HTR-8/SVneo (cell line): ENCODE measurements at regions not wholly inside any gene's neighbourhood (a gene's known extent, or its start where the extent isn't known, plus 50 kb on each side); places are given as distances from the start of the nearest gene placed in this dataset.
"Not testable (repeated sequence)": the region's sequence is repeated elsewhere in the genome, so short reads cannot be mapped to it uniquely, and the experiment has no call there.

Source experiments
- DNase-seq: peaks from one replicate; pipeline ENCODE4 v3.0.0; 2011; ENCODE audit warnings: low spot score, mixed read lengths; ENCODE audit not compliant: insufficient read length
- FAIRE-seq: peaks from 2 replicates; lab custom pipeline; 2011; peaks lifted over from hg19 to GRCh38; lab: Jason Lieb, UNC

DNA sequence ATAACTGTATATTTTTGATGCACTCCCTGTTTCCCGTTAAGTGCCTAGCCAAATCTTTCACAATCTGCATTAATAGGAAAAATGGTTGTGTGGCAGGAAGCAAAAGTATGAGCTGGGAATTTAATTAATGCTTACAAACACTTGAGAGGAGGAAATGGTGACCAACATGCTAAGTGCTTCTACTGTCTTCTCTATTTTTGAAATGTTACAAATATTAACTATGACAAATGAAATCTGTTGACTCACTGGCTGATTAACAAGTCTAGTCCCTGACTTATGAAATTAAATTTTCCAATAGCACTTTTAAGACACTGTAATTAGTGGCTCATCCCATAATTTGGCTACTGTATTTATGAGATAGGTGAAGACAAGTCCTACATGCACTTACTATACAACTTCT lies 446.9 kb upstream of the DPPA4 start:
- FAIRE-seq (no peak), DNase-seq (no peak)

DNA sequence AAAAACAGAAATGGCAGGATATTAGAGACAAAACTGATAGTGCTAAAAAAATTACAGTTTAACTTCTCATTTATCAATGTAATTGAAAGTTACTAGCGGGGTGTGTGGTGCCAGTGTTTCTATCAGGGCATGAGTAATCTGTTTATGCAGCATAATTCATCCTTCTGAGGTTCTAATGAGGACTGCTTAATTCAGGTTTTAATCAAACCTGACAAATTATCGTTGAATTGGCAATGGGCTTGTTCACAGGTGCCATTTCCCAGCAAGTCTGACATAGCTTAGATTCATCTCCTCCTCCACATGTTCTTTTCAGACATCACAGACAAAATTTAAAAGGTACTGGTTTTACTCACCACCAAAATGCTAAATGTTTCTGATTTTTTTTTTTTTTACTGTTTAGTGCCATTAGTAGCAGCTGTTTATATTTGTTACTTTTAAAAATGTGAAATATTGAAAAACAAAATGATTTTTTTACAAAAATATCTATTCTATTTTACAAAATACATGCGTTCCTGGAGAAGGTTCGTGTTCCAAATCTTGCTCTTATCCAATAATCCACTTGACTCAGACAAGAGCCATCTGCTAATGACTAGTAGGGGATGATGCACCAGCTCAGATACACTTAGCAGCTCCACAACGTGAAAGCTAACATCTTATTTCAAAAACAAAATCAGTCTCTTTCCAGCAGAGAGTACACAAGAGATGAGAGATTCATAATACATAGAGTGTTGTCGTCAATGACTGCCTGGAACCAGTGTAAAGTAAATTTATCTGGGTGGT lies 447.7 kb upstream of the DPPA4 start:
- DNase-seq (no peak), FAIRE-seq (no peak)

DNA sequence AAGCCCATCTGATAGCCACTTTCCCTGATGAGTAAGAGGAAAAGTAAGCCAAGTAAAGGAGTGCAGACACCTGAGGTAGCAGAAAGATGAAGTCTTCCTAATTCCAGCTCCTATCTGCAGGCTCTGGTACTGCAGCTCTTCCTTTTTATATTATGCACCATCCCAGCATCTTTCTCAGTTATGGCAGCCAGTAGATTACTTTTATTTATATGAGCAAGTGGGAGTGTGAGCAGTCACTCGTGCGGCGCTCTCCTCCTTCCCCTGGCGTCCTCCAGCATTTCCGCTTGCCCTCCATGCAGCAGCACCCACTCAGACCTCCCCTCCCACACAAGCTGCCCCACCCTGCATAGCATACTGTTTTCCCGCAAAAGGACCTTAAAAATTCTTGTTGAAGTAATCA lies 465.9 kb upstream of the DPPA4 start:
- FAIRE-seq (no peak), DNase-seq (no peak)

DNA sequence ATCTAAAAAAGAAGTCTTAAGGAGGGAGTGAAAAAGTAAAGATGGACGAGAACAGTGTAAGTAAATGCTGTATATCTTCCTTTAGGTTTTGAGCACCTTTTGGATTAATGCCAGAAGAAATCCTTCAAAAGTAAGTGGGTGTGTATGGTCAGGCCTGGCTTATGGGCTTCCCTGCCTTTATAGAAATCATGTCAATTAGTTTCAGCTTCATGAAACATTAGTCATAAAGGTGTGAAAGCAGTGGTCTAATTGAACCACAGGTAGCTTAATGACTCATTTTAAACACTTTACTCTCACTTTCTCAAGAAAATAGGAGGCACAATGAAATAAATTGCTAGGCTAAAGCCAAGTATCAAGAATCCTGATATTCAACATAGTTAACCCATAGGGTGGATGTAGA lies 467.4 kb upstream of the DPPA4 start:
- FAIRE-seq: no peak
- DNase-seq: no peak

DNA sequence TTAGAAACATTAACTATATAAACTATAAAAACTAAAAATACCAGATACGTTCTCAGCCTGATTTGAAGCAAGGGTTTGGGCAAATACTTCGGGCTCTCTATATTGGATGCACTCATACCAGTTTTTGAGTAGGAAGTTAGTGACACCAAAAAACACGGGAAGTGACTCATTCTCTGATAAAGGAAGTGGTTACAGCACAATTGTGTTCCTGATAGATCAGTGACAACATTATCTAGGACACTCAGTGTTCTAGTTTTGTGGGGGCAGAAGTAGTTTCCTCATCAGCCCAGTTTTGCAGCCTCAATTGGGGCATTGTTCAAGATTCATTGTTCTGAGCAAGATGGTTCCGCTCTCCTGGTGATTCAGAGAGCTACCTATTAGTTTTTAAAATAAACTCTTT lies 469.6 kb upstream of the DPPA4 start:
- DNase-seq (peak; percentile 38), FAIRE-seq (no peak)

DNA sequence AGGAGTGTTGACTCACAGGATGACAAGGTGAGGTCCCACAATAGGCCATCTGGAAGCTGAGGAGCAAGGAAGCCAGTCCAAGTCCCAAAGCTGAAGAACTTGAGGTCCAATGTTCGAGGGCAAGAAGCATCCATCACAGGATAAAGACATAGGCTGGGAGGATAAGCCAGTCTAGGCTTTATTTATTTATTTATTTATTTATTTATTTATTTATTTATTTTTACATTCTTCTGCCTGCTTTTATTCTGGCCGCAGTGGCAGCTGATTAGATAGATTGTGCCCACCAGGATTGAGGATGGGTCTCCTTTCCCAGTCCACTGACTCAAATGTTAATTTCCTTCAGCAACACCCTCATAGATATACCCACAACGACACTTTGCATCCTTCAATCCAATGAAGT lies 472.2 kb upstream of the DPPA4 start:
- FAIRE-seq (no peak), DNase-seq (no peak)

- DNase-seq: no peak
- no peak for FAIRE-seq
These were observed 480.7 kb upstream of the DPPA4 start for GRCh38 chr3:109818081-109818480.

GRCh38 chr3:109819734-109820133 lies 482.4 kb upstream of the DPPA4 start:
- no peak for DNase-seq
- FAIRE-seq: no peak

DNA sequence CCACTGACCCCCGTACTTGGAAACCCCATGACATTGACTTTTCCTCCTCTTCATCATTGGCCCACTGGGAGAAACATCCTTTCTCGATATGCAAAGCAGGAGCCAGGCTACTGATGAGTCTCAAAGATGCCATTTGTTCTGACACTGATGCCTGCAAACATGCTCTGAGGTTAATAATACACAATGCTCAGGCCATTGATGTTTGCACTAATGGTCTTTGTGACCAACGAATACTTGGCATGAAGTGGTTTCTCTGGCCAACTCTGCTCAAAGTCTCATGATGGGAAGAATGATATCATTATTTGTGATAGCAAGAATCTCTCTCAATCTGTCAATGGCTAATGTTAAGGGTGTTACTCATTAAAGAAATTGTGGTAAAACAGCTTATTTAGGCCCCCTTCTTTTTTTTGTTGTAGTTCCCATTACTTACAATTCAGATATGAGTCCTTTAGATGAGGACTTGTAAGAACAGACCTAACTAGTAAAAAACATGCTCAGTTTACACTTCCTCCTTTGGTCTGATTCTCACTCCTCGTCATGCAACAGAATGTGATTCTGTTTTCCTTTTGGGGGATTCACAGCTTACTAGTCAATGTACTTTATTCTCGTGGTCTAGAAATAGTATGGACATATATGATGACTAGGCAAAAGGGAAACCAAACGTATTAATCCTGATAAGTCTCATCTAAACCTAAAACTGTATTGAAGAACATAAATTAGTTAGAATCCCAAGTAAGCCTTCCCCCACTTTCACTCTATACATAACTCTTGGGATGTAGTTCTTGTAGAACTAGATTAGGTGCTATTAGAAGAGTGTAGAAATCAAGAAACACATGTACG lies 488.8 kb upstream of the DPPA4 start:
- FAIRE-seq (no peak), DNase-seq (no peak)

- no peak for FAIRE-seq
These were observed 494.1 kb upstream of the DPPA4 start for GRCh38 chr3:109831403-109831802.

DNA sequence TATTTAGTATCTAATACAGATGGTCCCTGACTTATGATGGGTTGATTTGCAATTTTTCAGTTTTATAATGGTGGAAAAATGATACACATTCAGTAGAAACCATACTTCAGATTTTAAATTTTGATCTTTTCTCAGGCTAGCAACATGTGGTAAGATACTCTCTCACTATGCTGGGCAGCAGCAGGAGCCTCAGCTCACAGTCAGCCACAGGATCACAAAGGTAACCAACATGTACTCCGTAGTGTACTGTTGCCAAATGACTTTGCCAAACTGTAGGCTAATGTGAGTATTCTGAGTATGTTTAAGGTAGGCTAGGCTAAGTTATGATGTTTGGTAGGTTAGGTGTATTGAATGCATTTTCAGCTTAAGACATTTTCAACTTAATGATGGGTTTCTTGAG lies 498.6 kb upstream of the DPPA4 start:
- no peak for DNase-seq
- FAIRE-seq: peak; percentile 67

More at GRCh38 chr3:109831403-109831802, 494.1 kb upstream of the DPPA4 start:
- DNase-seq: no peak

- FAIRE-seq (no peak), DNase-seq (no peak)
These were observed 514.5 kb upstream of the DPPA4 start for GRCh38 chr3:109851854-109852253.

GRCh38 chr3:109852283-109852682 lies 514.9 kb upstream of the DPPA4 start:
- no peak for FAIRE-seq
- DNase-seq: no peak

DNA sequence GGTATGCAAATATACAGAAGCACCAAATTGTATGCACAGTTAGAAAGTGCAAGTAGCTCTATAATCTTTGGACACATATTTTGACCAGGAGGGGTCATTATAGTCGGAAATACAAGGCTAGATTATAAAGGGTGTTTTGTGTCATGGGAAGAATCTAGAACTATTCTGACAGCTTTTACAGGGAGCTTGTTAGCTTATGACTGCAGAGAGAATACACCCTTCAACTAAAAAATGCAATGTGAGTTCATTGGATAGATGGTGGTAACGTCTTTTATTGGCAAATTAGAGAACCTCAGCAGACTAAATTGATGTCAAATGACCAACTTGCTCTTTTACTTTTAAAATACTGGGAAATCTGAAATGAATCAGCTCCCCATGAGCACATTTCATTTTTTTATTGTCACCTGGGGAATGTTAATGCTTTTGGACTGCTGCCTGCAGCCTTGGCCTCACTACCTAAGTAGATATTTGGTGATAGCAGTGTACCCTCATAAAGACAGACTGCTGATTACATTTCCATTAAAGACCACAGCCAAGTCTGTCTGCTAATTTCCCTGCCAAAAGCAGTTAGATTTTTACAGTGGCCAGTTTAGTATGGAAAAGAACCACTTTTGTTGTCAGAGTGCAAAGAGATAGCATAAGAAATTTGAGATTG lies 515.9 kb upstream of the DPPA4 start:
- no peak for DNase-seq
- FAIRE-seq: no peak

GRCh38 chr3:109863701-109864100 lies 526.4 kb upstream of the DPPA4 start:
- no peak for DNase-seq
- no peak for FAIRE-seq

- FAIRE-seq (no peak), DNase-seq (no peak)
These were observed 527.1 kb upstream of the DPPA4 start for GRCh38 chr3:109864452-109864851.

- DNase-seq: no peak
- no peak for FAIRE-seq
These were observed 532.2 kb upstream of the DPPA4 start for GRCh38 chr3:109869586-109869985.

DNA sequence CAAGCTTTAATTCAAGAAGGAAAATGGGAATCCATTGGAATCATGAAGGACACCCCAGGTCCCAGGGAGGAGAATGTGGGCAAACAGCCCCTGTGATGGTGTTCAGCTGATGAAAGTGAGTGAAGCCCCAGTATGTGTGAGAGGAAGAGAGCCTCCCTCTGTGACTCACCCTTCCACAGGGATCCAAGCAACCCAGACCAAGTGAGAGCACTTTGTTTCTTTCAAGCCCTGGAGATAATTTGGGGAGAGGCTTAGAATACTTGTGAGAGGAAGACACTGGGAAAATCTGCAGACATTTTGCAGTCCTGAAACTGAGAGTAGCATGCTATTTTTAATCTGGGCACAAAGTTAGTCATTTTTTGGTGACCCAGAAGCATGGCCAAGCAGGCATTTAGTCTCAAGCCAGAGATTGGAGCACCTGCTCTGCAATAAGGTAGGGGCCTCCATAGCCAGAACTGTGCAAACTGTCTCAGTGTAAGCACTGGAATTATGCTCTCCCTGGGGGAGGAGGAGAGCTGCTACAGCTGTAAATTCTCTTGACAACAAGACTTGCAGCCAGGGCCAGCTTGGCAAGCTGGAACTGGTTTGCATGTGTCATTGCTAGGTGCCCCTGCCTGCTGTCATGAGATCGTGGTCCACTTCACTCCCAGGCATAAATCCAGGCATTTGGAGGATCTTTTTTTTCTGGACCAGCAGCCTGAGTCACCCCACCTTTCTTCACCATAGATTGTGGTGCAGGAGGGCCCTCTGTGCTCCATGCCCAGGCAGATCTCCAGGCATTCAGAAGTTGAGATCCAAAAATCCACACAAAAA lies 537.8 kb upstream of the DPPA4 start:
- DNase-seq: no peak
- FAIRE-seq: no peak

DNA sequence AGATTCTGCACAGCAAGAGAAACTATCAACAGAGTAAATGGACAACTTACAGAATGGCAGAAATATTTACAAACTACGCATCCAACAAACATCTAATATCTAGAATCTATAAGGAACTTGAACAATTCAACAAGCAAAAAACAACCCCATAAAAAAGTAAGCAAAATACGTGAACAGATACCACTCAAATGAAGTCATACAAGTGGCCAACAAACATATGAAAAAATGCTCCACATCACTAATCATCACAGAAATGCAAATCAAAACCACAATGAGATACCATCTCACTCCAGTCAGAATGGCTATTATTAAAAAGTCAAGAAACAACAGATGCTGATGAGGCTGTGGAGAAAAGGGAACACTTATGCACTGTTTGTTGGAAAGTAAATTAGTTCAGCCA lies 540.3 kb upstream of the DPPA4 start:
- not testable (repeated sequence) for DNase-seq, FAIRE-seq

DNA sequence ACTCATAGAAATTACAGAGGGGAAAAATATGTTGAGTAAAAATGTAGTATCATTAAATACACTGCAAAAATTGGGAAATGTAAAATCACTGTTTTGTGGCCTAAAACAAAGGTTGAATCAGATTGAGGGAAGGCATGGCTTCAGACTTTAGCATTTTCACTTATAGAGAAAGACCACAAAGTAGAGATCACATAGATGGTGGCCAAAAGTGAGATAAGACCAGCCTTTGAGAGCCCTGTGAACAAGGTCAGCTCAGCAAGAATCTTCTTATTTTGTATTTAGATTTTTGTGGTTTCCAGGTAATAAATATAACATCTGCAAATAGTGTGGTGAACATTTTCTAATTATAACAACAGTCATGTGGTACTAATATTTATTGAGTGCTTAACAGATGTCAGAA lies 544.8 kb upstream of the DPPA4 start:
- FAIRE-seq (no peak), DNase-seq (no peak)
